HUES64 (cell line): ENCODE measurements at regions not wholly inside any gene's neighbourhood (a gene's known extent, or its start where the extent isn't known, plus 50 kb on each side); places are given as distances from the start of the nearest gene placed in this dataset.

ENCODE experiments used
- H3K27ac ChIP-seq: 2 replicates; pipeline ENCODE4 v1.7.0; 2013; ENCODE audit warnings: low read depth, low read length, inconsistent platforms
- H3K27me3 ChIP-seq: 2 replicates; pipeline ENCODE4 v1.6.1; 2013; ENCODE audit warnings: mild to moderate bottlenecking, low read length; ENCODE audit not compliant: insufficient read depth
- H3K36me3 ChIP-seq: 2 replicates; pipeline ENCODE4 v1.6.1; 2013; ENCODE audit warnings: mild to moderate bottlenecking, low read length; ENCODE audit not compliant: insufficient read depth
- H3K4me1 ChIP-seq: 2 replicates; pipeline ENCODE4 v1.6.1; 2013; ENCODE audit warnings: mild to moderate bottlenecking, low read length, moderate library complexity; ENCODE audit not compliant: insufficient read depth
- H3K4me3 ChIP-seq: 2 replicates; pipeline ENCODE4 v1.5.1; 2013; ENCODE audit warnings: mild to moderate bottlenecking, low read length, moderate library complexity
- H3K9ac ChIP-seq: 2 replicates; pipeline ENCODE4 v1.6.1; 2013; ENCODE audit warnings: mild to moderate bottlenecking, low read depth, low read length
- H3K9me3 ChIP-seq: 2 replicates; pipeline ENCODE4 v1.6.1; 2013; ENCODE audit warnings: low read depth, low read length; ENCODE audit not compliant: insufficient read depth
- WGBS: fragments of 150-250, 120-280 bp; methylation state at CpG from one replicate; pipeline ENCODE4 v1.1.7; 2013; ENCODE audit warnings: missing lambda C conversion rate; 5-methylcytosine and 5-hydroxymethylcytosine counted together

- 91% methylated on average over 3 of the region's 3 CpGs for WGBS
- Histone ChIP-seq H3K27me3 (no peaks in the 10 kb centered on the region), H3K9ac (no peak overlapping the region), H3K36me3 (no peaks in the 10 kb centered on the region), H3K9me3 (no peaks in the 10 kb centered on the region), H3K4me3 (no peak overlapping the region), H3K4me1 (no peaks in the 10 kb centered on the region; the same call in 1 of the 2 replicates), H3K27ac (no peak overlapping the region)
Observed at GRCh38 chr2:235382601-235383000, 111.2 kb upstream of the AGAP1 start.

GRCh38 chr2:235383272-235383843 is 110.5 kb upstream of the AGAP1 start:
- Histone ChIP-seq H3K36me3 (no peaks in the 10 kb centered on the region), H3K9ac (no peak overlapping the region), H3K27me3 (no peaks in the 10 kb centered on the region), H3K4me3 (no peak overlapping the region), H3K27ac (no peak overlapping the region), H3K9me3 (no peaks in the 10 kb centered on the region), H3K4me1 (no peaks in the 10 kb centered on the region; the same call in 1 of the 2 replicates)
- 92% methylated on average over 8 of the region's 8 CpGs for WGBS

GRCh38 chr2:235384624-235385023 is 109.2 kb upstream of the AGAP1 start:
- Histone ChIP-seq H3K9me3 (no peaks in the 10 kb centered on the region), H3K4me1 (no peaks in the 10 kb centered on the region; the same call in 1 of the 2 replicates), H3K27me3 (no peaks in the 10 kb centered on the region), H3K9ac (no peak overlapping the region), H3K4me3 (no peak overlapping the region), H3K27ac (peak overlapping the region; percentile 13; the same call in 1 of the 2 replicates), H3K36me3 (no peaks in the 10 kb centered on the region)
- 50% methylated on average over 24 of the region's 24 CpGs for WGBS

- Histone ChIP-seq H3K27me3 (no peaks in the 10 kb centered on the region), H3K9me3 (no peaks in the 10 kb centered on the region), H3K4me3 (no peak overlapping the region), H3K27ac (no peak overlapping the region), H3K4me1 (no peaks in the 10 kb centered on the region; the same call in 1 of the 2 replicates), H3K36me3 (no peaks in the 10 kb centered on the region), H3K9ac (no peak overlapping the region)
- WGBS = 94% methylated on average over 5 of the region's 5 CpGs
Observed at GRCh38 chr2:235389626-235390025, 104.2 kb upstream of the AGAP1 start.

- H3K9ac ChIP-seq = no peak overlapping the region
- no peaks in the 10 kb centered on the region for H3K4me1 ChIP-seq
- no peaks in the 10 kb centered on the region for H3K9me3 ChIP-seq
- 91% methylated on average over 13 of the region's 13 CpGs for WGBS
- no peaks in the 10 kb centered on the region for H3K36me3 ChIP-seq
- no peak overlapping the region for H3K27ac ChIP-seq
- H3K4me3 ChIP-seq = no peak overlapping the region
- no peaks in the 10 kb centered on the region for H3K27me3 ChIP-seq
Observed at GRCh38 chr2:235390108-235390815, 103.6 kb upstream of the AGAP1 start.

GRCh38 chr2:235390816-235391194 is 103.0 kb upstream of the AGAP1 start:
- Histone ChIP-seq H3K4me1 (no peaks in the 10 kb centered on the region), H3K27me3 (no peaks in the 10 kb centered on the region), H3K9ac (no peak overlapping the region), H3K4me3 (no peak overlapping the region), H3K36me3 (no peaks in the 10 kb centered on the region), H3K27ac (no peak overlapping the region), H3K9me3 (no peaks in the 10 kb centered on the region)
- WGBS = 88% methylated on average over 10 of the region's 10 CpGs

- Histone ChIP-seq H3K4me1 (no peaks in the 10 kb centered on the region), H3K9ac (no peak overlapping the region), H3K27me3 (no peaks in the 10 kb centered on the region), H3K36me3 (no peaks in the 10 kb centered on the region), H3K9me3 (no peaks in the 10 kb centered on the region), H3K4me3 (no peak overlapping the region), H3K27ac (no peak overlapping the region)
- 95% methylated on average over 28 of the region's 28 CpGs for WGBS
Observed at GRCh38 chr2:235391921-235392615, 101.8 kb upstream of the AGAP1 start.

GRCh38 chr2:235394278-235394828 is 99.5 kb upstream of the AGAP1 start:
- 89% methylated on average over 12 of the region's 12 CpGs for WGBS
- no peak overlapping the region for H3K9ac ChIP-seq
- H3K36me3 ChIP-seq = no peaks in the 10 kb centered on the region
- H3K9me3 ChIP-seq = no peaks in the 10 kb centered on the region
- no peak overlapping the region for H3K4me3 ChIP-seq
- peaks cover 2% of the 10 kb centered on the region; the same call in 1 of the 2 replicates for H3K4me1 ChIP-seq
- no peak overlapping the region for H3K27ac ChIP-seq
- H3K27me3 ChIP-seq = no peaks in the 10 kb centered on the region

GRCh38 chr2:235396071-235396846 is 97.6 kb upstream of the AGAP1 start:
- no peak overlapping the region for H3K27ac ChIP-seq
- WGBS = 93% methylated on average over 6 of the region's 8 CpGs
- H3K9me3 ChIP-seq = peaks cover 8% of the 10 kb centered on the region; the same call in 1 of the 2 replicates
- H3K27me3 ChIP-seq = no peaks in the 10 kb centered on the region
- H3K36me3 ChIP-seq = no peaks in the 10 kb centered on the region
- H3K9ac ChIP-seq = no peak overlapping the region
- H3K4me3 ChIP-seq = no peak overlapping the region
- H3K4me1 ChIP-seq = peaks cover 6% of the 10 kb centered on the region; the same call in 1 of the 2 replicates

- Histone ChIP-seq H3K4me1 (peaks cover 6% of the 10 kb centered on the region; the same call in 1 of the 2 replicates), H3K4me3 (no peak overlapping the region), H3K36me3 (no peaks in the 10 kb centered on the region), H3K27me3 (no peaks in the 10 kb centered on the region), H3K27ac (no peak overlapping the region), H3K9me3 (peaks cover 8% of the 10 kb centered on the region; the same call in 1 of the 2 replicates), H3K9ac (no peak overlapping the region)
- 89% methylated on average over 2 of the region's 2 CpGs for WGBS
Observed at GRCh38 chr2:235398321-235398720, 95.5 kb upstream of the AGAP1 start.
